Caco-2 (cell line): ENCODE measurements at regions not wholly inside any gene's neighbourhood (a gene's known extent, or its start where the extent isn't known, plus 50 kb on each side); places are given as distances from the start of the nearest gene placed in this dataset.
"Not testable (repeated sequence)": the region's sequence is repeated elsewhere in the genome, so short reads cannot be mapped to it uniquely, and the experiment has no call there.

Source experiments
- BruUV-seq: library from RNA; stranded (reverse); fragments of 400-500 nt; replicated peaks from 2 replicates; lab custom pipeline; 2021; lab: Mats Ljungman, UMichigan
- CTCF ChIA-PET: fragments of 300-600 bp; sonication (Branson Sonifier 250); formaldehyde crosslinking; loops from one replicate; lab custom pipeline; 2022; ENCODE audit warnings: antibody characterized with exemption; lab: Charles Lee
- POLR2A ChIA-PET: fragments of 300-600 bp; sonication (Branson Sonifier 250); formaldehyde crosslinking; loops from one replicate; lab custom pipeline; 2022; ENCODE audit warnings: antibody characterized with exemption; lab: Charles Lee
- DNase-seq, 2 experiments: peaks; one replicate each; pipeline versions ENCODE4 v3.0.0 to v3.0.0-alpha.2; 2020 to 2022
- H3K27me3 ChIP-seq: replicated peaks from 2 replicates; pipeline ENCODE4 v1.6.0; 2011; ENCODE audit warnings: low read length; ENCODE audit not compliant: control insufficient read depth, insufficient read depth
- H3K36me3 ChIP-seq: 2 replicates; pipeline ENCODE4 v1.5.1; 2011; ENCODE audit warnings: low read length; ENCODE audit not compliant: control insufficient read depth, insufficient read depth
- H3K4me1 ChIP-seq: fragments of 250-450 bp; sonication (Bioruptor Pico); 2 replicates; pipeline ENCODE4 v1.5.1; 2020; ENCODE audit warnings: mild to moderate bottlenecking
- H3K4me3 ChIP-seq: 2 replicates; pipeline ENCODE4 v1.5.1; 2011; ENCODE audit warnings: low read depth, mild to moderate bottlenecking, control low read depth, low read length
- H3K9me3 ChIP-seq: fragments of 250-450 bp; sonication (Bioruptor Pico); 2 replicates; pipeline ENCODE4 v1.5.1; 2020; ENCODE audit warnings: mild to moderate bottlenecking, moderate library complexity
- H3K27ac Mint-ChIP-seq: one replicate; pipeline ENCODE4 v1.8.0; 2022; ENCODE audit warnings: mixed read lengths; ENCODE audit not compliant: unreplicated experiment
- H3K27me3 Mint-ChIP-seq: one replicate; pipeline ENCODE4 v1.8.0; 2022; ENCODE audit warnings: mixed read lengths; ENCODE audit not compliant: insufficient read depth, unreplicated experiment
- H3K36me3 Mint-ChIP-seq: one replicate; pipeline ENCODE4 v1.8.0; 2022; ENCODE audit warnings: mild to moderate bottlenecking, mixed read lengths; ENCODE audit not compliant: insufficient read depth, unreplicated experiment
- H3K4me1 Mint-ChIP-seq: one replicate; pipeline ENCODE4 v1.8.0; 2022; ENCODE audit warnings: low read depth, mixed read lengths; ENCODE audit not compliant: unreplicated experiment
- H3K4me3 Mint-ChIP-seq: one replicate; pipeline ENCODE4 v1.8.0; 2022; ENCODE audit warnings: mild to moderate bottlenecking, moderate library complexity, mixed read lengths; ENCODE audit not compliant: unreplicated experiment
- H3K9me3 Mint-ChIP-seq: one replicate; pipeline ENCODE4 v1.8.0; 2022; ENCODE audit warnings: mixed read lengths; ENCODE audit not compliant: unreplicated experiment
- CTCF ChIP-seq, 2 experiments: fragments of 200-600 bp in 1 of 2; IDR thresholded peaks; 1 replicate in 1 of 2; 2 replicates in 1 of 2; pipeline versions ENCODE4 v1.5.1 to v1.8.0; 2011 to 2022; ENCODE audit warnings: antibody characterized with exemption in 1 of 2, control low read depth in 1 of 2, inconsistent platforms in 1 of 2, low read depth in 1 of 2, low read length in 1 of 2, mild to moderate bottlenecking in 1 of 2, moderate library complexity in 1 of 2; ENCODE audit not compliant: insufficient read depth in 1 of 2, severe bottlenecking in 1 of 2, unreplicated experiment in 1 of 2
- intact Hi-C: fragments of 100-400 bp; cut with micrococcal nuclease; formaldehyde crosslinking; loops from one replicate; pipeline ENCODE4 v1.10.0; 2022; ENCODE audit not compliant: unreplicated experiment

- no TSS peak for BruUV-seq
- Mint-ChIP-seq H3K27me3 (no peaks in the 10 kb centered on the region), H3K36me3 (peaks cover 28% of the 10 kb centered on the region), H3K4me1 (peaks cover 33% of the 10 kb centered on the region), H3K27ac (peak overlapping the region; percentile 96), H3K9me3 (peaks cover 29% of the 10 kb centered on the region), H3K4me3 (peak overlapping the region; percentile 60)
- ChIA-PET CTCF (interaction anchor here (2.1 kb wide), 1 partner anchor 84 kb away, joined by 17 read pairs; the partner anchor contains the start of gene FMO4), POLR2A (interaction anchor here (0.5 to 1.0 kb wide), 3 partner anchors 104 to 1505 kb away, joined by 3 read pairs; no protein-coding TSS in a partner anchor)
- no peaks in the 10 kb centered on the region for H3K27me3 ChIP-seq
- DNase-seq: peak; percentile 49 to 67
- no peak for TF ChIP-seq CTCF (IDR thresholded peaks at IDR 0.05; ENCODE audit: insufficient read depth in 1 of 2, low read depth in 1 of 2, low read length in 1 of 2, severe bottlenecking in 1 of 2, unreplicated experiment in 1 of 2)
- no peaks in the 10 kb centered on the region; the same call in 1 of the 2 replicates for H3K9me3 ChIP-seq
- no peaks in the 10 kb centered on the region for H3K36me3 ChIP-seq
- intact Hi-C loops: loop anchor here (1.0 to 10.0 kb wide), 4 partner anchors 21 to 87 kb away; partner anchors contain the start of genes FMO4 and PRRC2C
- H3K4me1 ChIP-seq: peaks cover 68% of the 10 kb centered on the region
- no peak overlapping the region for H3K4me3 ChIP-seq
Measured at GRCh38 chr1:171397851-171398469, 84.0 kb downstream of the FMO4 start.

- Histone ChIP-seq H3K27me3 (no peaks in the 10 kb centered on the region), H3K4me3 (no peak overlapping the region), H3K4me1 (peaks cover 28% of the 10 kb centered on the region), H3K36me3 (no peaks in the 10 kb centered on the region), H3K9me3 (peaks cover 8% of the 10 kb centered on the region)
- ChIA-PET POLR2A (no interaction called here), CTCF (no interaction called here)
- no peaks in the 10 kb centered on the region for H3K27me3 Mint-ChIP-seq
- no peak for TF ChIP-seq CTCF (IDR thresholded peaks at IDR 0.05; ENCODE audit: insufficient read depth in 1 of 2, low read depth in 1 of 2, low read length in 1 of 2, severe bottlenecking in 1 of 2, unreplicated experiment in 1 of 2)
- intact Hi-C loops: no loop called here
- peaks cover 16% of the 10 kb centered on the region for H3K36me3 Mint-ChIP-seq
- H3K4me1 Mint-ChIP-seq: peaks cover 31% of the 10 kb centered on the region
- peak overlapping the region; percentile 65 for H3K27ac Mint-ChIP-seq
- peaks cover 55% of the 10 kb centered on the region for H3K9me3 Mint-ChIP-seq
- DNase-seq: no peak
- H3K4me3 Mint-ChIP-seq: no peak overlapping the region
- no TSS peak for BruUV-seq
Measured at GRCh38 chr1:171403393-171403792, 81.9 kb upstream of the PRRC2C start.

- no peak overlapping the region for H3K4me3 ChIP-seq
- CTCF ChIA-PET: no interaction called here
- no TSS peak for BruUV-seq
- peaks cover 8% of the 10 kb centered on the region for H3K9me3 ChIP-seq
- Mint-ChIP-seq H3K9me3 (peaks cover 36% of the 10 kb centered on the region), H3K27ac (no peak overlapping the region), H3K36me3 (peaks cover 6% of the 10 kb centered on the region), H3K27me3 (no peaks in the 10 kb centered on the region), H3K4me3 (no peak overlapping the region), H3K4me1 (peaks cover 16% of the 10 kb centered on the region)
- no peaks in the 10 kb centered on the region for H3K27me3 ChIP-seq
- peak in 1 of 2 experiments; percentile 6 for TF ChIP-seq CTCF (IDR thresholded peaks at IDR 0.05; ENCODE audit: insufficient read depth in 1 of 2, low read depth in 1 of 2, low read length in 1 of 2, severe bottlenecking in 1 of 2, unreplicated experiment in 1 of 2)
- intact Hi-C loops: loop anchor here (1.0 kb wide), 1 partner anchor 160 kb away; no protein-coding TSS in a partner anchor
- no peaks in the 10 kb centered on the region for H3K36me3 ChIP-seq
- peaks cover 9% of the 10 kb centered on the region for H3K4me1 ChIP-seq
- POLR2A ChIA-PET: no interaction called here
- no peak for DNase-seq
Measured at GRCh38 chr1:171405391-171405714, 80.0 kb upstream of the PRRC2C start.

- H3K9me3 ChIP-seq, BruUV-seq, CTCF ChIA-PET, intact Hi-C loops, H3K4me3 ChIP-seq, H3K4me1 ChIP-seq, H3K9me3 Mint-ChIP-seq, POLR2A ChIA-PET, H3K27me3 Mint-ChIP-seq, H3K4me3 Mint-ChIP-seq, H3K27me3 ChIP-seq, H3K4me1 Mint-ChIP-seq, H3K27ac Mint-ChIP-seq, H3K36me3 Mint-ChIP-seq, DNase-seq, H3K36me3 ChIP-seq: not testable (repeated sequence)
Measured at GRCh38 chr1:171413557-171413956, 71.8 kb upstream of the PRRC2C start.
